WTC11 (cell line): ENCODE measurements at regions not wholly inside any gene's neighbourhood (a gene's known extent, or its start where the extent isn't known, plus 50 kb on each side); places are given as distances from the start of the nearest gene placed in this dataset.

ENCODE experiments used
- ATAC-seq: fragments of 200-7000 bp; cut with Tn5 transposase; 2 replicates; pipeline ENCODE4 v1.10.0; 2021; ENCODE audit warnings: mild to moderate bottlenecking, moderate library complexity
- CTCF ChIA-PET: fragments of 300-600 bp; sonication (Branson Sonifier 250); formaldehyde crosslinking; loops from one replicate; lab custom pipeline; 2021; ENCODE audit warnings: antibody characterized with exemption; lab: Charles Lee
- POLR2A ChIA-PET: fragments of 350-600 bp; sonication (Branson Sonifier 250); formaldehyde crosslinking; loops from one replicate; lab custom pipeline; 2021; ENCODE audit warnings: antibody characterized with exemption; lab: Charles Lee
- DNase-seq: peaks from one replicate; pipeline ENCODE4 v3.0.0; 2021; ENCODE audit warnings: low spot score
- H3K27ac Mint-ChIP-seq: 2 replicates; pipeline ENCODE4 v1.8.0; 2021; ENCODE audit warnings: mixed read lengths
- H3K27me3 Mint-ChIP-seq: 2 replicates; pipeline ENCODE4 v1.8.0; 2021; ENCODE audit warnings: low read depth, mild to moderate bottlenecking, moderate library complexity, mixed read lengths
- H3K36me3 Mint-ChIP-seq: 2 replicates; pipeline ENCODE4 v1.8.0; 2021; ENCODE audit warnings: mixed read lengths
- H3K4me1 Mint-ChIP-seq: 2 replicates; pipeline ENCODE4 v1.8.0; 2022; ENCODE audit warnings: mixed read lengths
- H3K4me3 Mint-ChIP-seq: 2 replicates; pipeline ENCODE4 v1.8.0; 2021; ENCODE audit warnings: mild to moderate bottlenecking, moderate library complexity, mixed read lengths
- H3K9me3 Mint-ChIP-seq: 2 replicates; pipeline ENCODE4 v1.8.0; 2021; ENCODE audit warnings: mixed read lengths
- AFF4 ChIP-seq: sonication (generic); formaldehyde crosslinking; IDR thresholded peaks from 2 replicates; pipeline ENCODE4 v1.8.1; 2023; ENCODE audit warnings: mild to moderate bottlenecking, missing genetic modification reagents, borderline replicate concordance
- ARID4B ChIP-seq: sonication (generic); formaldehyde crosslinking; IDR thresholded peaks from 2 replicates; pipeline ENCODE4 v1.8.0; 2023; ENCODE audit warnings: missing genetic modification reagents, mild to moderate bottlenecking, borderline replicate concordance
- ATF6 ChIP-seq: sonication (generic); formaldehyde crosslinking; IDR thresholded peaks from 2 replicates; pipeline ENCODE4 v1.8.1; 2023; ENCODE audit warnings: mild to moderate bottlenecking, missing genetic modification reagents
- CREB1 ChIP-seq: sonication (generic); formaldehyde crosslinking; IDR thresholded peaks from 2 replicates; pipeline ENCODE4 v1.8.0; 2023; ENCODE audit warnings: mild to moderate bottlenecking, missing genetic modification reagents
- FOXJ3 ChIP-seq: sonication (generic); formaldehyde crosslinking; IDR thresholded peaks from 2 replicates; pipeline ENCODE4 v1.9.0; 2021; ENCODE audit warnings: missing genetic modification reagents, mild to moderate bottlenecking, borderline replicate concordance
- GTF2I ChIP-seq: fragments of 250-450 bp; sonication (Bioruptor Pico); conservative IDR thresholded peaks from 2 replicates; pipeline ENCODE4 v1.4.0; 2021; ENCODE audit warnings: mild to moderate bottlenecking
- IRF2 ChIP-seq: sonication (generic); formaldehyde crosslinking; IDR thresholded peaks from 2 replicates; pipeline ENCODE4 v1.8.0; 2022; ENCODE audit warnings: low read depth, missing genetic modification reagents, borderline replicate concordance
- JUN ChIP-seq: sonication (generic); formaldehyde crosslinking; IDR thresholded peaks from 2 replicates; pipeline ENCODE4 v1.8.0; 2023; ENCODE audit warnings: mild to moderate bottlenecking, missing genetic modification reagents
- MYBL2 ChIP-seq: sonication (generic); formaldehyde crosslinking; IDR thresholded peaks from 2 replicates; pipeline ENCODE4 v1.8.1; 2023; ENCODE audit warnings: mild to moderate bottlenecking, moderate library complexity, missing genetic modification reagents
- OVOL2 ChIP-seq: fragments of 250-450 bp; sonication (Bioruptor Pico); IDR thresholded peaks from 2 replicates; pipeline ENCODE4 v1.9.0; 2021; ENCODE audit warnings: mild to moderate bottlenecking, borderline replicate concordance
- PRRX2 ChIP-seq: fragments of 250-450 bp; sonication (Bioruptor Pico); IDR thresholded peaks from 2 replicates; pipeline ENCODE4 v1.8.0; 2021; ENCODE audit warnings: mild to moderate bottlenecking
- RORB ChIP-seq: fragments of 250-450 bp; sonication (Bioruptor Pico); IDR thresholded peaks from 2 replicates; pipeline ENCODE4 v1.9.0; 2021; ENCODE audit warnings: mild to moderate bottlenecking
- TCF7 ChIP-seq: sonication (generic); formaldehyde crosslinking; IDR thresholded peaks from 2 replicates; pipeline ENCODE4 v1.8.0; 2022; ENCODE audit warnings: mild to moderate bottlenecking, low read depth, missing genetic modification reagents, moderate library complexity
- TP53 ChIP-seq: sonication (generic); formaldehyde crosslinking; IDR thresholded peaks from 2 replicates; pipeline ENCODE4 v1.8.1; 2023; ENCODE audit warnings: mild to moderate bottlenecking, missing genetic modification reagents
- ZNF317 ChIP-seq: sonication (generic); formaldehyde crosslinking; IDR thresholded peaks from 2 replicates; pipeline ENCODE4 v1.8.1; 2023; ENCODE audit warnings: low read depth, mild to moderate bottlenecking, moderate library complexity, missing genetic modification reagents, borderline replicate concordance
- ZNF416 ChIP-seq: fragments of 250-450 bp; sonication (Bioruptor Pico); IDR thresholded peaks from 2 replicates; pipeline ENCODE4 v1.9.0; 2021; ENCODE audit warnings: mild to moderate bottlenecking, inconsistent platforms
- ZNF423 ChIP-seq: fragments of 250-450 bp; sonication (Bioruptor Pico); IDR thresholded peaks from 2 replicates; pipeline ENCODE4 v2.1.2; 2022; ENCODE audit warnings: mild to moderate bottlenecking, moderate library complexity
- ZNF671 ChIP-seq: fragments of 250-450 bp; sonication (Bioruptor Pico); IDR thresholded peaks from 2 replicates; pipeline ENCODE4 v1.8.0; 2021; ENCODE audit warnings: mild to moderate bottlenecking
- TF ChIP-seq, protein P1 (sequence below): fragments of 200-600 bp; IDR thresholded peaks from 2 replicates; pipeline ENCODE4 v1.8.0; 2022; ENCODE audit warnings: antibody characterized with exemption

DNA sequence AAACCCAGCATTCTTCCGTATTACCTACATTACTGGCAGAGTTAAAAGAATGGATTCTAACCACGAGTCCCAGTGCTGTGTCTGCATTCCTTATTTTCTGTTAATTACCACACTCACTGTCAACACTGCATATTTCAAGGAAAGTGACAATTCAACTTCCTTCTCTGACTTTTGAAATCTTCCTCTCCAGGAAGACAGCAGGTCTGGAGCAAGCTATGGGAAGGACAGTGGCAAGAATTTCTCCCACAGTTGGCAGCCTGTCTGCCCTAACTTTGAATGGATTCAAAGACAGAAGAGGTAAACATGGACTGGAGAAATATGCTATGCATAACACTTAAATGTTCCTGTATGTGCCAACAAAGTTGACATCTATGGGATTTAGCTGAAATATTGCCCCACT is 700.5 kb upstream of the CHAC2 start:
- TF ChIP-seq ARID4B (CRISPR knock-in tag) (no peak), PRRX2 (CRISPR knock-in tag) (no peak), TP53 (no peak), TCF7 (no peak), IRF2 (CRISPR knock-in tag) (no peak), ZNF423 (CRISPR knock-in tag) (no peak), ZNF416 (CRISPR knock-in tag) (no peak), JUN (no peak), GTF2I (CRISPR knock-in tag) (no peak), MYBL2 (CRISPR knock-in tag) (no peak), ZNF671 (no peak), ZNF317 (CRISPR knock-in tag) (no peak), CREB1 (CRISPR knock-in tag) (no peak), ATF6 (no peak), RORB (no peak)
- TF ChIP-seq, protein P1, sequence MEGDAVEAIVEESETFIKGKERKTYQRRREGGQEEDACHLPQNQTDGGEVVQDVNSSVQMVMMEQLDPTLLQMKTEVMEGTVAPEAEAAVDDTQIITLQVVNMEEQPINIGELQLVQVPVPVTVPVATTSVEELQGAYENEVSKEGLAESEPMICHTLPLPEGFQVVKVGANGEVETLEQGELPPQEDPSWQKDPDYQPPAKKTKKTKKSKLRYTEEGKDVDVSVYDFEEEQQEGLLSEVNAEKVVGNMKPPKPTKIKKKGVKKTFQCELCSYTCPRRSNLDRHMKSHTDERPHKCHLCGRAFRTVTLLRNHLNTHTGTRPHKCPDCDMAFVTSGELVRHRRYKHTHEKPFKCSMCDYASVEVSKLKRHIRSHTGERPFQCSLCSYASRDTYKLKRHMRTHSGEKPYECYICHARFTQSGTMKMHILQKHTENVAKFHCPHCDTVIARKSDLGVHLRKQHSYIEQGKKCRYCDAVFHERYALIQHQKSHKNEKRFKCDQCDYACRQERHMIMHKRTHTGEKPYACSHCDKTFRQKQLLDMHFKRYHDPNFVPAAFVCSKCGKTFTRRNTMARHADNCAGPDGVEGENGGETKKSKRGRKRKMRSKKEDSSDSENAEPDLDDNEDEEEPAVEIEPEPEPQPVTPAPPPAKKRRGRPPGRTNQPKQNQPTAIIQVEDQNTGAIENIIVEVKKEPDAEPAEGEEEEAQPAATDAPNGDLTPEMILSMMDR = no peak
- no peak for DNase-seq
- Mint-ChIP-seq H3K36me3 (peaks cover 4% of the 10 kb centered on the region), H3K27ac (0 out of 2 replicates have a peak overlapping the region, but pooled peaks have one; percentile 35), H3K4me3 (no peak overlapping the region), H3K9me3 (peaks cover 15% of the 10 kb centered on the region), H3K4me1 (peaks cover 17% of the 10 kb centered on the region), H3K27me3 (no peaks in the 10 kb centered on the region)
- ATAC-seq = no peak
- ChIA-PET CTCF (no interaction called here), POLR2A (no interaction called here)

- ATAC-seq = no peak
- TF ChIP-seq OVOL2 (no peak), ZNF416 (CRISPR knock-in tag) (no peak)
- TF ChIP-seq, all 79 proteins: peak for 0
- CTCF ChIA-PET = no interaction called here
- H3K27ac Mint-ChIP-seq = no peak overlapping the region
- POLR2A ChIA-PET = no interaction called here
- H3K27me3 Mint-ChIP-seq = no peaks in the 10 kb centered on the region
- no peak for DNase-seq
- peaks cover 12% of the 10 kb centered on the region for H3K9me3 Mint-ChIP-seq
- peaks cover 3% of the 10 kb centered on the region; the same call in 1 of the 2 replicates for H3K36me3 Mint-ChIP-seq
- H3K4me3 Mint-ChIP-seq = no peak overlapping the region
- peaks cover 12% of the 10 kb centered on the region for H3K4me1 Mint-ChIP-seq
Observed at GRCh38 chr2:53064154-53064553, 703.5 kb upstream of the CHAC2 start.

GRCh38 chr2:53058526-53058925 is 709.1 kb upstream of the CHAC2 start:
- no peak for TF ChIP-seq AFF4 (CRISPR knock-in tag)
- TF ChIP-seq FOXJ3 = no peak
- TF ChIP-seq, all 79 proteins: peak for 0
- CTCF ChIA-PET = no interaction called here
- no peak for DNase-seq

More at GRCh38 chr2:53058526-53058925, 709.1 kb upstream of the CHAC2 start:
- H3K4me3 Mint-ChIP-seq = no peak overlapping the region
- no peaks in the 10 kb centered on the region for H3K27me3 Mint-ChIP-seq
- POLR2A ChIA-PET = no interaction called here
- H3K4me1 Mint-ChIP-seq = peaks cover 15% of the 10 kb centered on the region
- H3K36me3 Mint-ChIP-seq = peaks cover 3% of the 10 kb centered on the region; the same call in 1 of the 2 replicates
- peaks cover 12% of the 10 kb centered on the region for H3K9me3 Mint-ChIP-seq
- ATAC-seq = peak; percentile 98
- H3K27ac Mint-ChIP-seq = peak overlapping the region; percentile 79; the same call in 1 of the 2 replicates
